K562 (cell line): ENCODE measurements at regions not wholly inside any gene's neighbourhood (a gene's known extent, or its start where the extent isn't known, plus 50 kb on each side); places are given as distances from the start of the nearest gene placed in this dataset.

Experiments
- POLR2A ChIP-seq: fragments of 450-650 bp; conservative IDR thresholded peaks from 2 replicates; pipeline ENCODE4 v1.6.1; 2016
- UBTF ChIP-seq, 2 experiments: IDR thresholded peaks; 2 replicates each; pipeline ENCODE4 v1.6.1; 2012; ENCODE audit warnings: improper control_type of control experiment in 2 of 2, low read depth in 2 of 2, low read length in 2 of 2, borderline replicate concordance in 1 of 2

GRCh38 chr2:5093518-5093917 is 598.7 kb upstream of the SOX11 start:
- TF ChIP-seq POLR2A (no peak), UBTF (IDR thresholded peaks at IDR 0.05; ENCODE audit: borderline replicate concordance in 1 of 2, low read depth in 2 of 2, low read length in 2 of 2) (no peak)
